OCI-LY7 (cell line): ENCODE measurements at regions not wholly inside any gene's neighbourhood (a gene's known extent, or its start where the extent isn't known, plus 50 kb on each side); places are given as distances from the start of the nearest gene placed in this dataset.

Source experiments
- CTCF ChIP-seq: fragments of 200-600 bp; sonication (generic); conservative IDR thresholded peaks from 2 replicates; pipeline ENCODE4 v1.5.1; 2014; ENCODE audit warnings: mild to moderate bottlenecking, antibody characterized with exemption, low read length, moderate library complexity, mixed read lengths
- EZH2phosphoT487 ChIP-seq: fragments of 200-600 bp; sonication (generic); IDR thresholded peaks from 2 replicates; pipeline ENCODE4 v1.6.1; 2018; ENCODE audit warnings: low read depth, borderline replicate concordance, mild to moderate bottlenecking, mixed run types, antibody characterized with exemption, low read length, moderate library complexity, mixed read lengths

- TF ChIP-seq CTCF (no peak), EZH2phosphoT487 (no peak)
These were observed 284.0 kb upstream of the TBL1XR1 start for GRCh38 chr3:177481329-177481728.
